DOHH2 (cell line): ENCODE measurements at regions not wholly inside any gene's neighbourhood (a gene's known extent, or its start where the extent isn't known, plus 50 kb on each side); places are given as distances from the start of the nearest gene placed in this dataset.

ENCODE experiments used
- H3F3A ChIP-seq: fragments of 200-600 bp; sonication (generic), shearing (Covaris generic); 2 replicates; pipeline ENCODE4 v1.6.0; 2016; ENCODE audit warnings: antibody characterized with exemption, mild to moderate bottlenecking; ENCODE audit not compliant: control insufficient read depth, insufficient read depth
- H3K27ac ChIP-seq: fragments of 200-600 bp; sonication (generic); 2 replicates; pipeline ENCODE4 v1.5.1; 2014; ENCODE audit warnings: low read depth, mild to moderate bottlenecking, low read length, moderate library complexity
- H3K27me3 ChIP-seq: fragments of 200-600 bp; sonication (generic); 2 replicates; pipeline ENCODE4 v1.6.1; 2014; ENCODE audit warnings: mild to moderate bottlenecking, low read length, mixed read lengths; ENCODE audit not compliant: control insufficient read depth
- H3K36me3 ChIP-seq: fragments of 200-600 bp; sonication (generic); 2 replicates; pipeline ENCODE4 v1.6.1; 2014; ENCODE audit warnings: mild to moderate bottlenecking, low read length, moderate library complexity, mixed read lengths; ENCODE audit not compliant: control insufficient read depth
- H3K4me1 ChIP-seq: fragments of 200-600 bp; sonication (generic); 2 replicates; pipeline ENCODE4 v1.6.1; 2014; ENCODE audit warnings: mild to moderate bottlenecking, low read length, mixed read lengths; ENCODE audit not compliant: control insufficient read depth
- H3K4me2 ChIP-seq: fragments of 200-600 bp; sonication (generic); 2 replicates; pipeline ENCODE4 v1.6.0; 2014; ENCODE audit warnings: mild to moderate bottlenecking, low read length, moderate library complexity
- H3K4me3 ChIP-seq: fragments of 200-600 bp; sonication (generic); 2 replicates; pipeline ENCODE4 v1.5.1; 2014; ENCODE audit warnings: mild to moderate bottlenecking, low read length, mixed read lengths
- H3K79me2 ChIP-seq: fragments of 200-600 bp; sonication (generic); 2 replicates; pipeline ENCODE4 v1.6.1; 2014; ENCODE audit warnings: mild to moderate bottlenecking, low read length, mixed read lengths; ENCODE audit not compliant: control insufficient read depth
- H3K9me2 ChIP-seq: fragments of 200-600 bp; sonication (generic); replicated peaks from 2 replicates; pipeline ENCODE4 v1.6.1; 2014; ENCODE audit warnings: mild to moderate bottlenecking, low read length, mixed read lengths; ENCODE audit not compliant: control insufficient read depth
- H3K9me3 ChIP-seq: fragments of 200-600 bp; sonication (generic); 2 replicates; pipeline ENCODE4 v1.6.1; 2014; ENCODE audit warnings: antibody characterized with exemption, low read length, mixed read lengths; ENCODE audit not compliant: control insufficient read depth, insufficient read depth
- H4K20me1 ChIP-seq: fragments of 200-600 bp; sonication (generic); 2 replicates; pipeline ENCODE4 v1.6.0; 2014; ENCODE audit warnings: low read depth, mild to moderate bottlenecking, antibody characterized with exemption, low read length, moderate library complexity; ENCODE audit not compliant: control insufficient read depth, insufficient read depth
- EZH2phosphoT487 ChIP-seq: fragments of 200-600 bp; sonication (generic); IDR thresholded peaks from 2 replicates; pipeline ENCODE4 v1.6.1; 2017; ENCODE audit warnings: borderline replicate concordance, mild to moderate bottlenecking, antibody characterized with exemption, low read length, moderate library complexity, mixed read lengths
- TF ChIP-seq, protein P1 (sequence below): fragments of 200-600 bp; sonication (generic); IDR thresholded peaks from one replicate; pipeline ENCODE4 v1.5.1; 2014; ENCODE audit warnings: antibody characterized with exemption, mild to moderate bottlenecking, low read depth, low read length; ENCODE audit not compliant: poor library complexity, severe bottlenecking

DNA sequence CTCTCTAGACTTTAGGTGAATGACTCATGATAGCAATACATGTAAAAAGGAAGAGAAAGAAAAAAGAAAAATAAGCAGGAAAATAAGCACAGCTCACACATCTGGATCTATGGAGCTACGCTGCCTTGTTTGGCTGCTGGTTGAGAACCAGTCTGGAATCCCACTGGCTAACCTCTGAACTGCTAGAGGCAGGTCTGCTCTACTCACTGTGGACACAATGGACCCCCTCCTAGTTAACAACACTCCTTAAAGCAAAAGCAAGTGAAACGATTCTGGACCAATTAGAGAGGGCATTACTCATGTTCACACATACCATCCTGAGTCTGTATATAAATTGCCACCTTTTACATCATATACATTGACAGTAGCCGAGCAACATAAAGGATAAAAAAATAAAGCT, 383.2 kb upstream of the FLRT2 start:
- Histone ChIP-seq H3K27ac (no peak overlapping the region), H3K9me3 (no peaks in the 10 kb centered on the region), H3K79me2 (no peaks in the 10 kb centered on the region), H3K4me3 (no peak overlapping the region), H3K36me3 (no peaks in the 10 kb centered on the region), H3F3A (no peaks in the 10 kb centered on the region), H3K9me2 (no peaks in the 10 kb centered on the region), H3K27me3 (no peaks in the 10 kb centered on the region), H3K4me1 (no peaks in the 10 kb centered on the region), H3K4me2 (no peak overlapping the region), H4K20me1 (no peaks in the 10 kb centered on the region)
- TF ChIP-seq EZH2phosphoT487 = no peak
- TF ChIP-seq, protein P1, sequence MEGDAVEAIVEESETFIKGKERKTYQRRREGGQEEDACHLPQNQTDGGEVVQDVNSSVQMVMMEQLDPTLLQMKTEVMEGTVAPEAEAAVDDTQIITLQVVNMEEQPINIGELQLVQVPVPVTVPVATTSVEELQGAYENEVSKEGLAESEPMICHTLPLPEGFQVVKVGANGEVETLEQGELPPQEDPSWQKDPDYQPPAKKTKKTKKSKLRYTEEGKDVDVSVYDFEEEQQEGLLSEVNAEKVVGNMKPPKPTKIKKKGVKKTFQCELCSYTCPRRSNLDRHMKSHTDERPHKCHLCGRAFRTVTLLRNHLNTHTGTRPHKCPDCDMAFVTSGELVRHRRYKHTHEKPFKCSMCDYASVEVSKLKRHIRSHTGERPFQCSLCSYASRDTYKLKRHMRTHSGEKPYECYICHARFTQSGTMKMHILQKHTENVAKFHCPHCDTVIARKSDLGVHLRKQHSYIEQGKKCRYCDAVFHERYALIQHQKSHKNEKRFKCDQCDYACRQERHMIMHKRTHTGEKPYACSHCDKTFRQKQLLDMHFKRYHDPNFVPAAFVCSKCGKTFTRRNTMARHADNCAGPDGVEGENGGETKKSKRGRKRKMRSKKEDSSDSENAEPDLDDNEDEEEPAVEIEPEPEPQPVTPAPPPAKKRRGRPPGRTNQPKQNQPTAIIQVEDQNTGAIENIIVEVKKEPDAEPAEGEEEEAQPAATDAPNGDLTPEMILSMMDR = no peak

DNA sequence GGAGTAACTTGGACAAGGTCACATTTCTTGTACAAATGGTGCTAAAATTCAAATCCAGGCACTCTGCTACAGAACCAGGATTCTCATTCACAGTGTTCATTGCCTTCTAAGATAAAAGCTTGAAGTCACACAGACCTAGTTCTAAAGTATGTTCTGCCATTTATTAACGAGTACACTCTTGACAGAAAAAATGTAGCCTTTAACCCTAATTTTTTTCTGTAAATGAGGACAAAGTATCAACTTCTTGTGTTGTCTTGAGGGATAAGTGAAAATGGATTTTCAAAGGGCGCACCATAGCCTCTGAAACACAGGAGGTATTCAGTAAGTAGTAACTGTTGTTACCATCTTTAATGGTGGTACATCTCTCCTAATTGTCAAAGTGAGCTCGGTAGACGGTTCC, 379.8 kb upstream of the FLRT2 start:
- H3K79me2 ChIP-seq = no peaks in the 10 kb centered on the region
- TF ChIP-seq, protein P1 = no peak
- TF ChIP-seq EZH2phosphoT487 = no peak
- no peaks in the 10 kb centered on the region for H3K9me3 ChIP-seq
- no peaks in the 10 kb centered on the region for H3K4me1 ChIP-seq
- no peaks in the 10 kb centered on the region for H3K36me3 ChIP-seq
- H3K9me2 ChIP-seq = no peaks in the 10 kb centered on the region
- no peaks in the 10 kb centered on the region for H3K27me3 ChIP-seq
- H3K27ac ChIP-seq = no peak overlapping the region
- H3F3A ChIP-seq = no peaks in the 10 kb centered on the region
- H3K4me2 ChIP-seq = no peak overlapping the region
- H3K4me3 ChIP-seq = no peak overlapping the region
- H4K20me1 ChIP-seq = no peaks in the 10 kb centered on the region

DNA sequence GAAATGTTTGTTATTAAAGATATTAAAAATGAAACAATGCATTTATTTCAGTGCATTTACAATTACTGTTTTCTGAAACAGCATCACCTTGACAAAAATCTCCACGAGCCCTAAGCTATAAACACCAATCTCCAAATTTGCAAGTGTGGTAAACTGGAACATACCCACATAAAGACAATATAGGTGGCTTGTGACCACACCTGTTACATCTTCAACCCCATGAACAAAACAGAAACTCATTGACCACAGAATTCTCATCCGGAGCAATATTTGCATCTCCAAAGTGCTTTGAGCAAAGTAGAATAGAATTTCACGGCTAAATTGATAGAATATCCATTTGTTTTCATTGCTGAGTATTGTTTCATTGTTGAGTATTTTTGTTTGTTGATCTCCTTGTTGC, 375.2 kb upstream of the FLRT2 start:
- no peaks in the 10 kb centered on the region for H3K79me2 ChIP-seq
- no peaks in the 10 kb centered on the region; the same call in 1 of the 2 replicates for H3K9me2 ChIP-seq
- H3K4me2 ChIP-seq = no peak overlapping the region
- H3K4me3 ChIP-seq = no peak overlapping the region
- H3K27ac ChIP-seq = no peak overlapping the region
- no peaks in the 10 kb centered on the region for H3K27me3 ChIP-seq
- H3K9me3 ChIP-seq = no peaks in the 10 kb centered on the region
- H3F3A ChIP-seq = no peaks in the 10 kb centered on the region
- H3K4me1 ChIP-seq = no peaks in the 10 kb centered on the region
- H4K20me1 ChIP-seq = no peaks in the 10 kb centered on the region
- TF ChIP-seq, protein P1 = no peak
- TF ChIP-seq EZH2phosphoT487 = no peak
- H3K36me3 ChIP-seq = no peaks in the 10 kb centered on the region

DNA sequence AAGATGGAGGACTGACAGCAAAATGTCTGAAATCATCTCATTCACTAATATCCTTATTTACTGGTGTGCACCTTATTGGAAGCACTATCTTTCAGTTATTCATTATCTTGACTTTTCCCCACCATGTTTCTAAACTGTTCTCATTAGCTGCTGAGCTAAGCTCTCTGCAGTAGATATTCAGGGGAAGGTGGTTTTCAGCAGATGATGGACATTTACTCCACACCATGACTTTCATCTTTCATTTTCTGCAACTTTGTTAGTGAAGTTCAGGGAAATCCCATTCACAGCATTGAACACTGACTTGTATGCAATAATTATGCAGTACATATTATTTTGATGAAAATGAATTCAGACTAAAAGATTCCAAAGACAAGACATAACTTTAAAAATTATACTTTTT, 373.6 kb upstream of the FLRT2 start:
- no peaks in the 10 kb centered on the region for H3K4me1 ChIP-seq
- no peak overlapping the region for H3K27ac ChIP-seq
- H3K4me2 ChIP-seq = no peak overlapping the region

More for the DNA sequence above, 373.6 kb upstream of the FLRT2 start:
- Histone ChIP-seq H3K79me2 (no peaks in the 10 kb centered on the region), H3K27me3 (no peaks in the 10 kb centered on the region), H4K20me1 (no peaks in the 10 kb centered on the region), H3K9me3 (no peaks in the 10 kb centered on the region), H3K9me2 (no peaks in the 10 kb centered on the region; the same call in 1 of the 2 replicates), H3F3A (no peaks in the 10 kb centered on the region), H3K36me3 (no peaks in the 10 kb centered on the region), H3K4me3 (no peak overlapping the region)
- TF ChIP-seq, protein P1 = no peak
- no peak for TF ChIP-seq EZH2phosphoT487
